ENCODE measurements at regions not wholly inside any gene's neighbourhood (a gene's known extent, or its start where the extent isn't known, plus 50 kb on each side); places are given as distances from the start of the nearest gene placed in this dataset.

- Mint-ChIP-seq H3K4me1 (ENCODE audit: low read depth) (peaks cover 5% of the 10 kb centered on the region), H3K27ac (ENCODE audit: unreplicated experiment) (no peak overlapping the region)
These were observed 360.6 kb downstream of the TDRD3 start for GRCh38 chr13:60757501-60758215.

DNA sequence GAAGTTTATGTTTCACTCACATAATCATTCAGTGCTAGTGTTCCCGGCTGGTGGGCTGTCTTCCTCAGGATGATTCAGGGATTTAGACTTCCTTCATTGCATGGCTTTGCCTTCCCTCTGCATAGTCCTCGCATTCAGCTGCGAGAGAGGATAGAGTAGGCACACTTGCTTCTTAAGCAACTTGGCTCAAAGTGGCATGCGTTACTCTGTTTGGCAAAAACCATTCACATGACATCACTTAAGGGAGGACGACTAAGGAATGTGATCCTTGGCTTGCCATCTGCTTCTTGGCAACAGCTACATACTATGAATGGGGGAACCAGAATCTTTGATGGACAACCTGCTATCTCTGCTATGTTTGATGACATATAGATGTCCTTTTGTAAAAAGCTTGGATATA, 359.3 kb downstream of the TDRD3 start:
- DNase-seq (ENCODE audit: low spot score), result no peak
- no peaks in the 10 kb centered on the region for H3K36me3 Mint-ChIP-seq (ENCODE audit: low read depth)
- H3K27me3 Mint-ChIP-seq (ENCODE audit: low read depth), result no peaks in the 10 kb centered on the region
- no peak overlapping the region for H3K4me3 Mint-ChIP-seq (ENCODE audit: unreplicated experiment)
- H3K9me3 Mint-ChIP-seq (ENCODE audit: low read depth), result no peaks in the 10 kb centered on the region
- H3K27ac Mint-ChIP-seq (ENCODE audit: unreplicated experiment), result no peak overlapping the region
- peaks cover 5% of the 10 kb centered on the region for H3K4me1 Mint-ChIP-seq (ENCODE audit: low read depth)
- no peak for TF ChIP-seq CTCF (IDR thresholded peaks at IDR 0.05)

More at GRCh38 chr13:60757501-60758215, 360.6 kb downstream of the TDRD3 start:
- no peak for DNase-seq (ENCODE audit: low spot score)
- Mint-ChIP-seq H3K9me3 (ENCODE audit: low read depth) (peaks cover 3% of the 10 kb centered on the region), H3K36me3 (ENCODE audit: low read depth) (no peaks in the 10 kb centered on the region), H3K4me3 (ENCODE audit: unreplicated experiment) (no peak overlapping the region), H3K27me3 (ENCODE audit: low read depth) (peaks cover 1% of the 10 kb centered on the region)
- TF ChIP-seq CTCF (IDR thresholded peaks at IDR 0.05), result no peak

DNA sequence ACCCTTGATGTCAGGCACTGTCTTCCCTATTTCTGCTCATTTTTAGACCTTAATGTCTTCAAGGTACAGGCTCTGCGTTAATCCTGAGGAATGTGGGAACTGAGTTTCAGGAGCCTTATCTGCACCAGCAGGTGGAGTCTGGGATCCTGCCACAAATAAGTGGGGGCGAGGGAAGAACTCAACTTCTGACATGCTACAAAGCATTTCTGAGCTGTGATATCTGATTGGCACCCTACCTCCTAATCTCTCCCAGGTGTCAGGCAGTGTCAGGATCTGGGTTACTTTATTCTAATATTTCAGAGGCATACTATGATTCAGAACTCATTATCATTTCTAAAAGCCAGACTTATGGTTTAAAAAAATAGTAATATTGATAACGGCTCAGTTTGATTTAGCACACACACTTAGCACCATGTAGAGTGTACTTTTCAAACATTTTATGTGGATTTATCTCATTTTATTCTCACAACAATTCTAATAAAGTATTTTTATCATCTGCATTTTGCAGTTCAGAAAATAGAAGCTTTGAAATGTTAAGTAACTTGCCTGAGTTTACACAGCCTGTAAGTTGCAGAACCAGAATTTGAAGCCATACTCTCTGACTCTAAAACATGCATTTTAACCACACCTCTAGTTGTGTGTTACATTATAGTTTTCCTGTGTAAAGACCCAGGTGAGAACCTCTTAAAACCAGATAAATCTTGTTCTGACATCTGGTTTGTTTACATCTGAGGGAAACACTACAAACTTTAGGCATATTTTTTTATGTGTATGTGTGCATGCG, 358.6 kb downstream of the TDRD3 start:
- no peak for DNase-seq (ENCODE audit: low spot score)
- Mint-ChIP-seq H3K36me3 (ENCODE audit: low read depth) (no peaks in the 10 kb centered on the region), H3K27ac (ENCODE audit: unreplicated experiment) (no peak overlapping the region), H3K4me3 (ENCODE audit: unreplicated experiment) (no peak overlapping the region), H3K27me3 (ENCODE audit: low read depth) (no peaks in the 10 kb centered on the region), H3K4me1 (ENCODE audit: low read depth) (peaks cover 5% of the 10 kb centered on the region), H3K9me3 (ENCODE audit: low read depth) (no peaks in the 10 kb centered on the region)
- TF ChIP-seq CTCF (IDR thresholded peaks at IDR 0.05), result no peak

DNA sequence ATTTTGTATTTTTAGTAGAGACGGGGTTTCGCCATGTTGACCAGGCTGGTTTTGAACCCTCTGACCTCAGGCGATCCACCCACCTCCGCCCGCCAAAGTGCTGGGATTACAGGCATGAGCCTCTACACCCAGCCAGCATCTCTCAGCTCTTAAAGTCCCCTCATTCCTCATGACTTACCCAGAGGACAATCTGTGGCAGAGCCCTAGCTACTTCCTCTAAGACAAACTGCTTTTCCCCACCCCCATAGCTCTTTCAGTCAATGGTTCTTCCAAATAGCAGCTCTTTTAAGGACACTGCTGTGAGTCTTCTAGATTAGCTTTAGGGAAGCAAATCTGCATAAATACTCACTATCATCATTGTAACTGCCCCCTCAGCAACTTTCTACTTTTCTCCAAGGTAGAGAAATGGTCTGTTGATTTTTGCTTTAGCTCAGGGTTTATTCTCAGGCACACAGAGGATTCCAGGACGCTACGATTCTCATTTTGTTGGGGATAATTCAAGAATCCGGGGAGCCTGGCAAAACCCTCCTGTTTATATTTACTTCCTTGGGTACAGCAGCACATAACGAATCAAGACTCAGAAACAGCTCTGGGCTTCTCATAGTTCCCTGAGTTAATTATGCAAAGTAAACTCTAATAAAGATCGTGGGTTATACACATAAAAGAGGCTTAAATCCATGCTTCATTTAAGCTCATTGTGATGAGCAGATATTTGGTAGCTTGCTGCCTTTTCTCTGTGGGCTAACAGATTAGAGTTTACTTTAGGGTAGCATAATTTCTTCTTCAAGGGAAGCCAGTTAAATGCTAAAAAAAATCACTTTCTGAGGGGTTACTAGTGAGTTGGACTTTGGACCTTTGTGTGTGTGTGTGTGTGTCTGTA, 357.4 kb downstream of the TDRD3 start:
- no peak for DNase-seq (ENCODE audit: low spot score)
- Mint-ChIP-seq H3K4me1 (ENCODE audit: low read depth) (peaks cover 1% of the 10 kb centered on the region), H3K27ac (ENCODE audit: unreplicated experiment) (no peak overlapping the region), H3K27me3 (ENCODE audit: low read depth) (peaks cover 1% of the 10 kb centered on the region), H3K4me3 (ENCODE audit: unreplicated experiment) (no peak overlapping the region), H3K36me3 (ENCODE audit: low read depth) (no peaks in the 10 kb centered on the region), H3K9me3 (ENCODE audit: low read depth) (no peaks in the 10 kb centered on the region)
- no peak for TF ChIP-seq CTCF (IDR thresholded peaks at IDR 0.05)

DNA sequence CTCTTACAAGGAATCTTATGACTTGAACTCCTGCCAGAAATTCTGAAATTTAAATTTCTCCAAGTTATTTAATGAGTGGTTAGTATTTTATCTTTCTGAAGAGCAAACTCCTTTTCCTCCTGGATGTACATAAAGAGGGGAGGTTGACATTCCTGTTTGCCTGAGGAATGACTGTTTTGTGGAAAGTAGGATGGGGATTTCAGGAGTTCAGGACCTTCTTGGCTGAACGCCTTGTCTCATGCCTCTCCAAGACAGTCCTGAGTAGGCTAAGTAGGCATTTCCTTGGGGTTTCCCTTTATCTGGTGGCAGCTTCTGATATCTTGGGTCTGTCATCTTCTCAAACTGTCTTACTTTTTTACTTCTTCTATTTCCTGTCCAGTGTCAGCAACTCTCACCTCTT, 356.6 kb downstream of the TDRD3 start:
- no peak overlapping the region for H3K27ac Mint-ChIP-seq (ENCODE audit: unreplicated experiment)
- H3K4me3 Mint-ChIP-seq (ENCODE audit: unreplicated experiment), result no peak overlapping the region
- peaks cover 1% of the 10 kb centered on the region for H3K27me3 Mint-ChIP-seq (ENCODE audit: low read depth)
- no peak for TF ChIP-seq CTCF (IDR thresholded peaks at IDR 0.05)
- no peak for DNase-seq (ENCODE audit: low spot score)
- H3K4me1 Mint-ChIP-seq (ENCODE audit: low read depth), result no peaks in the 10 kb centered on the region
- no peaks in the 10 kb centered on the region for H3K9me3 Mint-ChIP-seq (ENCODE audit: low read depth)
- no peaks in the 10 kb centered on the region for H3K36me3 Mint-ChIP-seq (ENCODE audit: low read depth)

Data from chondrocyte (in vitro differentiated cells).